Fibroblast of lung (primary cell): ENCODE measurements at regions not wholly inside any gene's neighbourhood (a gene's known extent, or its start where the extent isn't known, plus 50 kb on each side); places are given as distances from the start of the nearest gene placed in this dataset.

Experiments used
- DNase-seq, 2 donors: peaks; one replicate each; pipeline versions ENCODE4 v3.0.0 to v3.0.0-alpha.2; 2010; ENCODE audit warnings: low read depth in 2 of 2
- H2AFZ ChIP-seq: 2 replicates; pipeline ENCODE4 v1.5.1; 2012; ENCODE audit warnings: low read length, control low read depth, inconsistent platforms
- H3K27ac ChIP-seq: 2 replicates; pipeline ENCODE4 v1.5.1; 2011; ENCODE audit warnings: low read length, control low read depth; ENCODE audit not compliant: insufficient read depth
- H3K27me3 ChIP-seq: 2 replicates; pipeline ENCODE4 v1.5.1; 2011; ENCODE audit warnings: mild to moderate bottlenecking, low read length; ENCODE audit not compliant: control insufficient read depth, insufficient read depth
- H3K36me3 ChIP-seq: 2 replicates; pipeline ENCODE4 v1.5.1; 2011; ENCODE audit warnings: low read length; ENCODE audit not compliant: control insufficient read depth, insufficient read depth
- H3K4me1 ChIP-seq: 2 replicates; pipeline ENCODE4 v1.5.1; 2011; ENCODE audit warnings: low read length; ENCODE audit not compliant: control insufficient read depth, insufficient read depth; ENCODE audit errors: extremely low read depth
- H3K4me2 ChIP-seq: 2 replicates; pipeline ENCODE4 v1.5.1; 2011; ENCODE audit warnings: low read length, control low read depth; ENCODE audit not compliant: insufficient read depth; ENCODE audit errors: extremely low read depth
- H3K4me3 ChIP-seq, 4 experiments: fragments of 200-600 bp in 1 of 4; sonication (generic) in 1 of 4; replicated peaks in 1 of 4; 2 replicates each; pipeline ENCODE4 v1.5.1; 2011 to 2016; ENCODE audit warnings: low read length in 4 of 4, low read depth in 3 of 4, mild to moderate bottlenecking in 3 of 4, control low read depth in 2 of 4, inconsistent platforms in 1 of 4, mixed read lengths in 1 of 4; ENCODE audit not compliant: insufficient read depth in 1 of 4; ENCODE audit errors: control extremely low read depth in 1 of 4
- H3K79me2 ChIP-seq: 2 replicates; pipeline ENCODE4 v1.5.1; 2012; ENCODE audit warnings: mild to moderate bottlenecking, low read length, inconsistent platforms; ENCODE audit not compliant: control insufficient read depth, insufficient read depth
- H3K9ac ChIP-seq: 2 replicates; pipeline ENCODE4 v1.5.1; 2011; ENCODE audit warnings: mild to moderate bottlenecking, low read length, control low read depth; ENCODE audit not compliant: insufficient read depth
- H3K9me3 ChIP-seq: 2 replicates; pipeline ENCODE4 v1.5.1; 2012; ENCODE audit warnings: low read depth, low read length; ENCODE audit not compliant: control insufficient read depth, insufficient read depth
- H4K20me1 ChIP-seq: 2 replicates; pipeline ENCODE4 v1.5.1; 2011; ENCODE audit warnings: low read length; ENCODE audit not compliant: control insufficient read depth, insufficient read depth; ENCODE audit errors: extremely low read depth
- EZH2 ChIP-seq: IDR thresholded peaks from 2 replicates; pipeline ENCODE4 v1.5.1; 2012; ENCODE audit warnings: low read length, control low read depth, mild to moderate bottlenecking; ENCODE audit errors: missing control alignments
- TF ChIP-seq, protein P1 (sequence below), 2 donors: IDR thresholded peaks in 1 of 2; conservative IDR thresholded peaks in 1 of 2; 1 replicate in 1 of 2; 2 replicates in 1 of 2; pipeline ENCODE4 v1.5.1; 2011 to 2012; ENCODE audit warnings: low read length in 2 of 2, control low read depth in 1 of 2, inconsistent platforms in 1 of 2, low read depth in 1 of 2, mild to moderate bottlenecking in 1 of 2

DNA sequence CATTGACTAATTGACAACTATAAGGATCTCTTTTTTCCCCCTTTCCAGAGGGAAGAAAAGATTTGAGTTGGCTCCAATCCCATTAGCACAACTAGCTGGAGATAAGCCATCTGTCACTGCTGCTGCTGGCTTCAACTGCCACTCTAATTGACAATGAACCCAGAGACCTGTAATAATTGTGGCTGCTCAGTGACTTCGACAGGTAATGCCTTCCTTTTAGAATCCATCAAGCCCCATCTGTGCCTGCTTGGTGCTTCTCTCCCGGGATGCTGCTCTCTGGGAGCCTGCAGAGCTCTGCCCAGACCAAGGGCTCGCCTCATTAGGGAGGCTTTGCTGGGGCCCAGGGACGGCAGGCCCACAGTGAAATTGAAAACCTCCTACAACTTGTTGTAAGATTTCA is 376.7 kb upstream of the SOX11 start:
- no peaks in the 10 kb centered on the region for H3K79me2 ChIP-seq
- no peak overlapping the region for H2AFZ ChIP-seq
- no peaks in the 10 kb centered on the region for H3K36me3 ChIP-seq
- no peaks in the 10 kb centered on the region for H3K4me1 ChIP-seq
- TF ChIP-seq, protein P1, sequence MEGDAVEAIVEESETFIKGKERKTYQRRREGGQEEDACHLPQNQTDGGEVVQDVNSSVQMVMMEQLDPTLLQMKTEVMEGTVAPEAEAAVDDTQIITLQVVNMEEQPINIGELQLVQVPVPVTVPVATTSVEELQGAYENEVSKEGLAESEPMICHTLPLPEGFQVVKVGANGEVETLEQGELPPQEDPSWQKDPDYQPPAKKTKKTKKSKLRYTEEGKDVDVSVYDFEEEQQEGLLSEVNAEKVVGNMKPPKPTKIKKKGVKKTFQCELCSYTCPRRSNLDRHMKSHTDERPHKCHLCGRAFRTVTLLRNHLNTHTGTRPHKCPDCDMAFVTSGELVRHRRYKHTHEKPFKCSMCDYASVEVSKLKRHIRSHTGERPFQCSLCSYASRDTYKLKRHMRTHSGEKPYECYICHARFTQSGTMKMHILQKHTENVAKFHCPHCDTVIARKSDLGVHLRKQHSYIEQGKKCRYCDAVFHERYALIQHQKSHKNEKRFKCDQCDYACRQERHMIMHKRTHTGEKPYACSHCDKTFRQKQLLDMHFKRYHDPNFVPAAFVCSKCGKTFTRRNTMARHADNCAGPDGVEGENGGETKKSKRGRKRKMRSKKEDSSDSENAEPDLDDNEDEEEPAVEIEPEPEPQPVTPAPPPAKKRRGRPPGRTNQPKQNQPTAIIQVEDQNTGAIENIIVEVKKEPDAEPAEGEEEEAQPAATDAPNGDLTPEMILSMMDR (conservative IDR thresholded peaks at IDR 0.05 in 1 of 2, IDR thresholded peaks at IDR 0.05 in 1 of 2; ENCODE audit: low read depth in 1 of 2, low read length in 2 of 2), result no peak
- no peak for TF ChIP-seq EZH2
- no peaks in the 10 kb centered on the region for H3K9me3 ChIP-seq
- H3K4me2 ChIP-seq, result no peak overlapping the region
- DNase-seq, result no peak
- H3K4me3 ChIP-seq, result no peak overlapping the region
- no peak overlapping the region for H3K9ac ChIP-seq
- H4K20me1 ChIP-seq, result no peaks in the 10 kb centered on the region
- no peaks in the 10 kb centered on the region for H3K27me3 ChIP-seq
- no peak overlapping the region for H3K27ac ChIP-seq

DNA sequence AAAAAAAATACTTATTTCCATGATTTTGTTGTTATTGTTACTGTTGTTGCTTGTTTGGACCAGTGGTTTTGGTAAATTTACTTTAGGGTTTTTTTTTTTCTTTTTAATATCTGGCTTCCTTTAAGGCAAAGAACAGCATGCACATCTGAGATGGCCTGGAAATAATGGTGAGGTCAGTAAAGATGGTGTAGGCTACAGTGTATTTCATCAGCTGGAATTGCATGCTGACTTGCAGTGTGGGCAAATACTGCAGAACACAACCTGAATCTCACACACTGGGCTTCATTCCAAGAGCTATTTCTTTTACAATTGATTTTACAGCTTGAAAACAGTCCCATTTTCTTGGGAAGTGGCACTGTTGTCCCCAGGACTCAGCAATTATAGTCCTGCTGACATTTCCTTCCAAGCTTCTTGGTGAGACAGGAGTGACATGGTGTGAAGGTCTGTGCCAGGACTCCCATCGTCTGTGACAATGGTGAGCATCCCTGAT is 376.1 kb upstream of the SOX11 start:
- H3K27ac ChIP-seq, result no peak overlapping the region
- H3K9me3 ChIP-seq, result no peaks in the 10 kb centered on the region
- no peaks in the 10 kb centered on the region for H4K20me1 ChIP-seq
- no peak overlapping the region for H3K4me2 ChIP-seq
- H3K9ac ChIP-seq, result no peak overlapping the region
- H3K79me2 ChIP-seq, result no peaks in the 10 kb centered on the region
- H3K36me3 ChIP-seq, result no peaks in the 10 kb centered on the region
- H3K4me3 ChIP-seq, result no peak overlapping the region
- no peak overlapping the region for H2AFZ ChIP-seq
- DNase-seq, result no peak
- TF ChIP-seq EZH2, result no peak
- TF ChIP-seq, protein P1 (conservative IDR thresholded peaks at IDR 0.05 in 1 of 2, IDR thresholded peaks at IDR 0.05 in 1 of 2; ENCODE audit: low read depth in 1 of 2, low read length in 2 of 2), result no peak
- no peaks in the 10 kb centered on the region for H3K27me3 ChIP-seq
- H3K4me1 ChIP-seq, result no peaks in the 10 kb centered on the region

DNA sequence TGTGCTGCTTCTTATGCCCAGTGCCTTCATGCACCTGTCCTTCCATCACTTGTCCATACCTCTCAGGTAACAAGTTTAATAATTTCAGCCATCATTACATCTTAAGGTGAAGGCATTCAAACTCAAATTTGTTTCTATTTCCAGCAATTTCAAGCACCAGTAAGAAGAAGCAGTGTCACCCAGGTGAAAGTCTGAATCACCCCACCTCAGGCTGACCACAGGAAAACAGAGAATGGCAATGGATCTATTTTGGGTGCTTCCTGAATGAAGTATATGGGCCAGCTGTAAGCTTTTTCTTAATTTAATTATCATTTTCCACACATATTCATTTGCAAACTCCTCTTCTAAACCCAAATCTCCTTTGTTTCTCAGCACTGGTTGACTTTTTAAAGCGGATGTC is 372.7 kb upstream of the SOX11 start:
- DNase-seq, result no peak
- no peaks in the 10 kb centered on the region for H3K4me1 ChIP-seq
- H3K4me3 ChIP-seq, result no peak overlapping the region
- no peaks in the 10 kb centered on the region for H4K20me1 ChIP-seq
- no peak overlapping the region for H3K9ac ChIP-seq
- H3K27me3 ChIP-seq, result no peaks in the 10 kb centered on the region
- no peak overlapping the region for H2AFZ ChIP-seq
- H3K36me3 ChIP-seq, result no peaks in the 10 kb centered on the region
- no peaks in the 10 kb centered on the region for H3K79me2 ChIP-seq
- TF ChIP-seq, protein P1 (conservative IDR thresholded peaks at IDR 0.05 in 1 of 2, IDR thresholded peaks at IDR 0.05 in 1 of 2; ENCODE audit: low read depth in 1 of 2, low read length in 2 of 2), result no peak
- TF ChIP-seq EZH2, result no peak
- H3K27ac ChIP-seq, result no peak overlapping the region
- H3K9me3 ChIP-seq, result no peaks in the 10 kb centered on the region
- H3K4me2 ChIP-seq, result no peak overlapping the region
